OCI-LY1 (cell line): ENCODE measurements at regions not wholly inside any gene's neighbourhood (a gene's known extent, or its start where the extent isn't known, plus 50 kb on each side); places are given as distances from the start of the nearest gene placed in this dataset.

Experiments
- H2AFZ ChIP-seq: fragments of 200-600 bp; sonication (generic), shearing (Covaris generic); 2 replicates; pipeline ENCODE4 v1.6.0; 2014; ENCODE audit warnings: antibody characterized with exemption, mild to moderate bottlenecking, low read length
- H3F3A ChIP-seq: fragments of 200-600 bp; sonication (generic), shearing (Covaris generic); 2 replicates; pipeline ENCODE4 v1.6.0; 2014; ENCODE audit warnings: mild to moderate bottlenecking, antibody characterized with exemption, low read length, moderate library complexity; ENCODE audit not compliant: insufficient read depth
- H3K27ac ChIP-seq: fragments of 200-600 bp; sonication (generic); 2 replicates; pipeline ENCODE4 v1.5.1; 2014; ENCODE audit warnings: low read length, mixed run types, mild to moderate bottlenecking, low read depth; ENCODE audit not compliant: poor library complexity, severe bottlenecking
- H3K27me3 ChIP-seq: fragments of 200-600 bp; sonication (generic); 2 replicates; pipeline ENCODE4 v1.6.0; 2014; ENCODE audit warnings: antibody characterized with exemption, mild to moderate bottlenecking, low read length, moderate library complexity; ENCODE audit not compliant: insufficient read depth
- H3K36me3 ChIP-seq: fragments of 200-600 bp; sonication (generic); 2 replicates; pipeline ENCODE4 v1.6.1; 2014; ENCODE audit warnings: mild to moderate bottlenecking, antibody characterized with exemption, low read length, moderate library complexity, mixed read lengths; ENCODE audit not compliant: insufficient read depth
- H3K4me1 ChIP-seq: fragments of 200-600 bp; sonication (generic); 2 replicates; pipeline ENCODE4 v1.5.1; 2014; ENCODE audit warnings: mild to moderate bottlenecking, low read length, moderate library complexity; ENCODE audit not compliant: insufficient read depth, severe bottlenecking
- H3K4me2 ChIP-seq: fragments of 200-600 bp; sonication (generic), shearing (Covaris generic); 2 replicates; pipeline ENCODE4 v1.6.1; 2014; ENCODE audit warnings: low read length
- H3K4me3 ChIP-seq: fragments of 200-600 bp; sonication (generic); 2 replicates; pipeline ENCODE4 v1.5.1; 2014; ENCODE audit warnings: low read length, low read depth, mild to moderate bottlenecking, mixed read lengths; ENCODE audit not compliant: poor library complexity, severe bottlenecking
- H3K79me2 ChIP-seq: fragments of 200-600 bp; shearing (Covaris generic); 2 replicates; pipeline ENCODE4 v1.6.1; 2016; ENCODE audit warnings: mixed run types, low read length, mixed read lengths; ENCODE audit not compliant: insufficient read depth
- H3K9ac ChIP-seq: fragments of 200-600 bp; sonication (generic), shearing (Covaris generic); 2 replicates; pipeline ENCODE4 v1.6.1; 2014; ENCODE audit warnings: mild to moderate bottlenecking, low read length, mixed read lengths
- H3K9me2 ChIP-seq: fragments of 200-600 bp; sonication (generic), shearing (Covaris generic); 2 replicates; pipeline ENCODE4 v1.6.1; 2014; ENCODE audit warnings: low read depth, mild to moderate bottlenecking, low read length, mixed read lengths
- H3K9me3 ChIP-seq: fragments of 200-600 bp; shearing (Covaris generic); 2 replicates; pipeline ENCODE4 v1.6.1; 2014; ENCODE audit warnings: low read length, mixed read lengths
- H4K20me1 ChIP-seq: fragments of 200-600 bp; sonication (generic), shearing (Covaris generic); 2 replicates; pipeline ENCODE4 v1.6.0; 2016; ENCODE audit warnings: mild to moderate bottlenecking, low read length; ENCODE audit not compliant: insufficient read depth
- CTCF ChIP-seq: fragments of 200-600 bp; sonication (generic), shearing (Covaris generic); IDR thresholded peaks from 2 replicates; pipeline ENCODE4 v1.5.1; 2017; ENCODE audit warnings: mild to moderate bottlenecking, antibody characterized with exemption, low read length, moderate library complexity, mixed read lengths
- EZH2 ChIP-seq: fragments of 200-600 bp; sonication (generic), shearing (Covaris generic); IDR thresholded peaks from 2 replicates; pipeline ENCODE4 v1.8.0; 2017; ENCODE audit warnings: borderline replicate concordance, mixed run types, mild to moderate bottlenecking, antibody characterized with exemption, low read length, moderate library complexity, mixed read lengths

GRCh38 chr7:41478187-41478586, 224.7 kb downstream of the INHBA start:
- H3K9me2 ChIP-seq: no peaks in the 10 kb centered on the region

GRCh38 chr7:41476460-41476803, 226.5 kb downstream of the INHBA start:
- Histone ChIP-seq H3K9me2 (no peaks in the 10 kb centered on the region), H3K27ac (no peak overlapping the region), H3K27me3 (no peaks in the 10 kb centered on the region; the same call in 1 of the 2 replicates), H2AFZ (no peak overlapping the region), H3K9ac (no peak overlapping the region), H3K79me2 (no peaks in the 10 kb centered on the region), H3K9me3 (no peaks in the 10 kb centered on the region), H3K4me3 (no peak overlapping the region), H3K4me1 (no peaks in the 10 kb centered on the region), H4K20me1 (no peaks in the 10 kb centered on the region), H3K4me2 (no peak overlapping the region), H3F3A (no peaks in the 10 kb centered on the region), H3K36me3 (no peaks in the 10 kb centered on the region)
- TF ChIP-seq CTCF: no peak
- no peak for TF ChIP-seq EZH2

More at GRCh38 chr7:41478187-41478586, 224.7 kb downstream of the INHBA start:
- Histone ChIP-seq H3K9ac (no peak overlapping the region), H3K4me2 (no peak overlapping the region), H3K4me1 (no peaks in the 10 kb centered on the region), H3K36me3 (no peaks in the 10 kb centered on the region), H3F3A (no peaks in the 10 kb centered on the region), H4K20me1 (no peaks in the 10 kb centered on the region), H3K4me3 (no peak overlapping the region), H2AFZ (no peak overlapping the region), H3K9me3 (no peaks in the 10 kb centered on the region), H3K27ac (no peak overlapping the region), H3K79me2 (no peaks in the 10 kb centered on the region), H3K27me3 (no peaks in the 10 kb centered on the region; the same call in 1 of the 2 replicates)
- no peak for TF ChIP-seq EZH2
- TF ChIP-seq CTCF: no peak

GRCh38 chr7:41475801-41476459, 227.0 kb downstream of the INHBA start:
- TF ChIP-seq EZH2: no peak
- TF ChIP-seq CTCF: no peak
- Histone ChIP-seq H3K4me3 (no peak overlapping the region), H3K9me2 (no peaks in the 10 kb centered on the region), H3K27ac (no peak overlapping the region), H3K79me2 (no peaks in the 10 kb centered on the region), H2AFZ (no peak overlapping the region), H3F3A (no peaks in the 10 kb centered on the region), H3K4me1 (no peaks in the 10 kb centered on the region), H3K27me3 (no peaks in the 10 kb centered on the region; the same call in 1 of the 2 replicates), H3K36me3 (no peaks in the 10 kb centered on the region), H3K9ac (no peak overlapping the region), H4K20me1 (no peaks in the 10 kb centered on the region), H3K9me3 (no peaks in the 10 kb centered on the region), H3K4me2 (no peak overlapping the region)
